Fibroblast of lung (primary cell): ENCODE measurements at regions not wholly inside any gene's neighbourhood (a gene's known extent, or its start where the extent isn't known, plus 50 kb on each side); places are given as distances from the start of the nearest gene placed in this dataset.

Experiments
- CTCF ChIP-seq, 2 donors: IDR thresholded peaks in 1 of 2; conservative IDR thresholded peaks in 1 of 2; 1 replicate in 1 of 2; 2 replicates in 1 of 2; pipeline ENCODE4 v1.5.1; 2011 to 2012; ENCODE audit warnings: low read length in 2 of 2, control low read depth in 1 of 2, inconsistent platforms in 1 of 2, low read depth in 1 of 2, mild to moderate bottlenecking in 1 of 2
- EZH2 ChIP-seq: IDR thresholded peaks from 2 replicates; pipeline ENCODE4 v1.5.1; 2012; ENCODE audit warnings: low read length, control low read depth, mild to moderate bottlenecking; ENCODE audit errors: missing control alignments

GRCh38 chr2:47251404-47251675, 75.0 kb upstream of the CALM2 start:
- TF ChIP-seq EZH2 (no peak), CTCF (conservative IDR thresholded peaks at IDR 0.05 in 1 of 2, IDR thresholded peaks at IDR 0.05 in 1 of 2; ENCODE audit: low read depth in 1 of 2, low read length in 2 of 2) (no peak)
